ENCODE measurements at regions not wholly inside any gene's neighbourhood (a gene's known extent, or its start where the extent isn't known, plus 50 kb on each side); places are given as distances from the start of the nearest gene placed in this dataset.

GRCh38 chr12:42886160-42886559 lies 296.6 kb upstream of the PRICKLE1 start:
- Histone ChIP-seq H4K20me1 (ENCODE audit: control insufficient read depth, extremely low read depth, insufficient read depth, low read length) (no peaks in the 10 kb centered on the region), H3K9ac (ENCODE audit: insufficient read depth, low read length) (no peak overlapping the region), H3K79me2 (ENCODE audit: control insufficient read depth, insufficient read depth, low read length) (no peaks in the 10 kb centered on the region), H3K4me3 (replicated peaks in 1 of 4; ENCODE audit: control extremely low read depth in 1 of 4, insufficient read depth in 1 of 4, low read depth in 3 of 4, low read length in 4 of 4) (no peak overlapping the region), H3K4me1 (ENCODE audit: control insufficient read depth, extremely low read depth, insufficient read depth, low read length) (no peaks in the 10 kb centered on the region), H2AFZ (ENCODE audit: low read length) (no peak overlapping the region), H3K36me3 (ENCODE audit: control insufficient read depth, insufficient read depth, low read length) (no peaks in the 10 kb centered on the region), H3K9me3 (ENCODE audit: control insufficient read depth, insufficient read depth, low read depth, low read length) (no peaks in the 10 kb centered on the region), H3K4me2 (ENCODE audit: extremely low read depth, insufficient read depth, low read length) (no peak overlapping the region), H3K27me3 (ENCODE audit: control insufficient read depth, insufficient read depth, low read length) (no peaks in the 10 kb centered on the region), H3K27ac (ENCODE audit: insufficient read depth, low read length) (no peak overlapping the region)
- TF ChIP-seq EZH2 (IDR thresholded peaks at IDR 0.05; ENCODE audit: low read length, missing control alignments) (no peak), CTCF (conservative IDR thresholded peaks at IDR 0.05 in 1 of 2, IDR thresholded peaks at IDR 0.05 in 1 of 2; ENCODE audit: low read depth in 1 of 2, low read length in 2 of 2) (no peak)
- no peak for DNase-seq (ENCODE audit: low read depth in 2 of 2)

- H3K79me2 ChIP-seq (ENCODE audit: control insufficient read depth, insufficient read depth, low read length) = no peaks in the 10 kb centered on the region
- H2AFZ ChIP-seq (ENCODE audit: low read length) = no peak overlapping the region
- no peak overlapping the region for H3K9ac ChIP-seq (ENCODE audit: insufficient read depth, low read length)
- no peaks in the 10 kb centered on the region for H3K9me3 ChIP-seq (ENCODE audit: control insufficient read depth, insufficient read depth, low read depth, low read length)
- TF ChIP-seq EZH2 (IDR thresholded peaks at IDR 0.05; ENCODE audit: low read length, missing control alignments) = no peak
- no peak for TF ChIP-seq CTCF (conservative IDR thresholded peaks at IDR 0.05 in 1 of 2, IDR thresholded peaks at IDR 0.05 in 1 of 2; ENCODE audit: low read depth in 1 of 2, low read length in 2 of 2)
- no peaks in the 10 kb centered on the region for H3K27me3 ChIP-seq (ENCODE audit: control insufficient read depth, insufficient read depth, low read length)
- no peak overlapping the region for H3K27ac ChIP-seq (ENCODE audit: insufficient read depth, low read length)
- H3K4me1 ChIP-seq (ENCODE audit: control insufficient read depth, extremely low read depth, insufficient read depth, low read length) = no peaks in the 10 kb centered on the region
- no peak for DNase-seq (ENCODE audit: low read depth in 2 of 2)
- no peaks in the 10 kb centered on the region for H3K36me3 ChIP-seq (ENCODE audit: control insufficient read depth, insufficient read depth, low read length)
- no peak overlapping the region for H3K4me3 ChIP-seq (replicated peaks in 1 of 4; ENCODE audit: control extremely low read depth in 1 of 4, insufficient read depth in 1 of 4, low read depth in 3 of 4, low read length in 4 of 4)
- H3K4me2 ChIP-seq (ENCODE audit: extremely low read depth, insufficient read depth, low read length) = no peak overlapping the region
- no peaks in the 10 kb centered on the region for H4K20me1 ChIP-seq (ENCODE audit: control insufficient read depth, extremely low read depth, insufficient read depth, low read length)
These were observed 296.1 kb upstream of the PRICKLE1 start for GRCh38 chr12:42885677-42886076.

- Histone ChIP-seq H3K27ac (ENCODE audit: insufficient read depth, low read length) (no peak overlapping the region), H3K9ac (ENCODE audit: insufficient read depth, low read length) (no peak overlapping the region), H3K4me2 (ENCODE audit: extremely low read depth, insufficient read depth, low read length) (no peak overlapping the region), H3K4me1 (ENCODE audit: control insufficient read depth, extremely low read depth, insufficient read depth, low read length) (no peaks in the 10 kb centered on the region), H3K36me3 (ENCODE audit: control insufficient read depth, insufficient read depth, low read length) (no peaks in the 10 kb centered on the region), H2AFZ (ENCODE audit: low read length) (no peak overlapping the region), H3K9me3 (ENCODE audit: control insufficient read depth, insufficient read depth, low read depth, low read length) (no peaks in the 10 kb centered on the region), H3K27me3 (ENCODE audit: control insufficient read depth, insufficient read depth, low read length) (no peaks in the 10 kb centered on the region), H4K20me1 (ENCODE audit: control insufficient read depth, extremely low read depth, insufficient read depth, low read length) (no peaks in the 10 kb centered on the region), H3K79me2 (ENCODE audit: control insufficient read depth, insufficient read depth, low read length) (no peaks in the 10 kb centered on the region), H3K4me3 (replicated peaks in 1 of 4; ENCODE audit: control extremely low read depth in 1 of 4, insufficient read depth in 1 of 4, low read depth in 3 of 4, low read length in 4 of 4) (no peak overlapping the region)
- peak in 1 of 2 donors; percentile 30 for DNase-seq (ENCODE audit: low read depth in 2 of 2)
- TF ChIP-seq CTCF (conservative IDR thresholded peaks at IDR 0.05 in 1 of 2, IDR thresholded peaks at IDR 0.05 in 1 of 2; ENCODE audit: low read depth in 1 of 2, low read length in 2 of 2) = no peak
- no peak for TF ChIP-seq EZH2 (IDR thresholded peaks at IDR 0.05; ENCODE audit: low read length, missing control alignments)
These were observed 294.6 kb upstream of the PRICKLE1 start for GRCh38 chr12:42884116-42884515.

All from fibroblast of lung (primary cell).